ENCODE measurements at regions not wholly inside any gene's neighbourhood (a gene's known extent, or its start where the extent isn't known, plus 50 kb on each side); places are given as distances from the start of the nearest gene placed in this dataset.

DNA sequence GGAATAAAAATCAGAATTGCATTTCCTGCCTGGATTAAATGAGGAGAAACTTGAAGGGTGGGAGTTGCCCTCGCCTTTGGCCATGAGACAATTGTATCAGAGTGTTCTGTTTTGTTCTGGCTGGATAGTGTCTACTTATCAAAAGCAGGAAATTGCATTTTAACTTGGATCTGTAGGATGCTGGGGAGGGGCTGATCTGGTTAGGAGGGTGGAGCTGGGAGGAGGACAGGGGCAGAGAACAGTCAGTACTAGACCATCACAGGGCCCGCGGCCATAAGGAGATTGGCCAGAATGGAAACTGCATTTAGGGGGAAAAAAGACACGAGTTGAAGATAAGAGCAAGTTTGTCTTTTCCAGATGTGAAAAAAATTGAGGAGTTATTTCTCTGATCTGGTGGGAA is 199.1 kb upstream of the POU3F3 start:
- no peak for DNase-seq

DNA sequence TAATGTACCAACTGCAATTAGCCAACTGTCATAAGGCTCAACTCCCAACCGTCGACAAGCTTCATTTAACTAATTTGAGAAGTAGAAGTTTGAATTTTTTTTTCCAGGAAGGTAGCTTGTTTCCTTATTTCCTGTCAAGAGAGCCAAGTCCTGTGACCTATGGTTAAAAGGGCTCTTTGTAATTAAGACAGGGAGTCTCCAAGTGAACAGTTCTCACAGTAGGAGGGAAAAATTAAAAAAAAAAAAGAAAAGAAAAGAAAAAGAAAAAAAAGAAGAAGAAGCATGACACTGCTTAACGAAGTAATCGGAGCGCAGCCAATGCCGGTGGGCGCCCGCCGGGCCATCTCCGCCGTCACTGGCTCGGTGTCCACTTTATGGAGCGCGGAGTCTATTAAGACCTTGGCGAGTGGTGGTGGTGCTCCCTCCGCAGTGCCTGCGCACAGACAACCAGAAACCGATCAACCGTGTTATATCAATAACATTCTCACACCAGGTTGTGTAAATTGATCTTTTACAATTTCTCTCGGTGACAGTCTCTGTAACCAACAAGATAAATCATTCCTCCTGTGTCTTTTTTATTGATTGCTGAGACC is 197.2 kb upstream of the POU3F3 start:
- DNase-seq, result no peak

DNA sequence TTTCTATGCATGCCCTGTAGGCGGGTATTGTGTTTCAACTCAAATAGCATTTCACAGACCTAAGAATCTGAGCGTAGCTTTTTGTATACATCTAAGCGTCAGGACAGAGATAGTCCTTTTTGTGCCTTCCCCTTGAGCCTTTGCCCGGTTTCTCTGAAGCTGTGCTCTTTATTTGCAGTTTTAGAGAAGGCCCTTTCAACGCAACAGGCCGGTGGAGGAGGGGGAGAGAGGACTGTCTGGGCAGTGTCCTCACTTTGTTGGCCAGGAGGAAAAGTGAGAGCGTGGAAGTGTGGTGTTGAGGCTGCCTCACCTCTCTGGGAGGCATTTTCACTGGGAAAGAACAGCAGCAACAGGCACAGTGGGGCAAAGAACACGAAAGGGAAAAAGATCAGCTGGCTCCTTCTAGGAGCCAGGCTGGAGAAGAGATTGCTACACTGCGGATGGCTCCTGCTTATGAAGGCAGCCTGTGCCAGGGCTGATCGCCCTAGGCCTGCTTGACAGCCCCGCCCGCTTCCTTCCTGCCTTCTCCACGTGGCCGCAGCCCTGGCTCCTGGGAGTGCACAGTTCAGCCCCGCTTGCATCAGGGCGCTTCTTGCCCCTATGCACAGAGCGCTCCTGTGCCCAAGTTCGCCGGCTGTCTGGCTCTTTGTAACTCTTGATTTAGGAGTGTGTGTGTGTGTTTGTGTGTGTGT is 195.6 kb upstream of the POU3F3 start:
- DNase-seq, result no peak

DNA sequence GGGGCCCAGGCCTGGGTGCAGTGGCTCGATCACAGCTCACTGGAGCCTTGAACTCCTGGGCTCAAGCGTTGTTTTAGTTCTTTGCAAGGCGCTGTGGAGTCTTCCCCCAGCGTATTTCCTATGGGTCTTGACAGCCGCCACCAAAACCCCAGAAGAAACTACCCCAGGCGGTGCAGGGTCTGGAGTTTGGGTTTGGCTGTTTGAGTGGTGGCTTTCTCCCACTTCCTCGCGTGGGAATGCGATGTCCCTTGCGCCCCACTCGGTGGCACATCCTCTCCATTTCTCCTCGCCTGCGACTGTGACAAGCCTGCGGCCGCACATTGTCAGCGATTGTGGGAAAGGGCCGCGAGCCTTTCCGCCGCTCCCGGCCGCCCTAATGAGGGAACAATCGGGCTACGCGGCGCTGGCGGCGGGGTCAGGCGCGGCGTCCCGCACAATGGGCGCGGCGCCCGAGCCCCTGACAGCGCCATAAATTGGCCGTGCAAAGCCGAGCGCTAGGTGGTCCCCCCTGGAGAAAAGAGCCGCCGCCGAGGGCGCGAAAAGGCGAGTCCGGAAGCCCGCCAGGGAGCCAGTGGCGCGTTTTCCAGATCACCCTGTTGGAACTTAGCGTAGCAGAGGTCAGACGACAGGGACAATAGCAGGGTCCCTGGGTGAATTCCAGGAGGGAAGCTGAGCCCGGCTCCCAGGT is 194.9 kb upstream of the POU3F3 start:
- no peak for DNase-seq

DNA sequence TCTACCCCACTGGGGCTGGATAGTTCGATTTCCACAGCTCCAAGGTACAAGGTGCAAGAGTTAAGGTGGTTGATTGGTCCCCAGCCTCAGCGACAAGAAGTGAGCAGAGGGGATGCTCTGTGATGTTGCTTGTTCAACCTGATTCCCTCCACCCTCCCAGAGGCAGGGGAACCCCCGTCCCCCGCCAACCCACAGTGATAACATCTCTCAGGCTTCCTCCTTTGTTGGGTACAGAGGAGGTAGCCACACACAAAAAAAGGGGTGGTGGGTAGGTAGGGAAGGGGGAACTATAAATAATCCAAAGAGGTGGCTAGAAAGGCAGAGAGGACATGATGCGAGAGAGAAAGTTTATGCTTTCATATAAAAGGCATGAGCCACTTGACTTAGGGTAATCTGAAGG is 192.9 kb upstream of the POU3F3 start:
- no peak for DNase-seq

DNA sequence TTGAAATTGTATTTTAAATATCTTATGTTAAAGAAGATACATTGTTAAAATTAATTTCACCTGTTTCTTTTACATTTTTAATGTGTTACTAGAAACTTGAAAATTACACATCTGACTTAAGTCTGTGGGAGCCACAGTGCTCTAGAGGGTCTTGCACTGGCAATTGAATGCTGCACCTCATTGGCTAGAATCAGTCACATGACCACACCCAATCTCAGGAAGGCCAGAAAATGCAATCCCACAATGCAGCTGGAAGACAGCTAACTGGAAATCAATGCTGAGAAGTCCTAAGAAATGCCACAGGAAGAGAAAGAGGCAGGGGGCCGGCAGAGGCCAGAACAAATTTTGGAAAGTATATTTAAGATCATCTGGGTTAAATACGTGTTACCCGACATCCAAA is 189.2 kb upstream of the POU3F3 start:
- no peak for DNase-seq

DNA sequence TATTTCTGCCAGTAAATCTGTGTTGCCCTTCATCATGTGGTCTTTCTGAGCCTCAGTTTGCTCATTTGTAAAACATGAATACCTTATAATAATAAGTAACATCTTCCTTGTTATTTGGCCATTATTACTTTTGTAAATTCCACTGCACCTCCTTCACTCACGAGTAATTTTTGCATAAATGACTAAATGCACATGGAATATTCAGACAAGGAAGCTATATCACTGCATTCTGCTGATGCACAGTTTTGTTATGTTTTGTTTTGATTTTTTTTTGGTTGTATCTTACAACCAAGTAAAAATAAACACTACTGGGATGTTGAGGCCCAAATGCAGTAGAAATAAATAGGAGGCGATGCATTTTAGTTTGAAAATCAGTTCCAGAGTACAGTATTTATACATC is 185.3 kb upstream of the POU3F3 start:
- DNase-seq, result no peak

DNA sequence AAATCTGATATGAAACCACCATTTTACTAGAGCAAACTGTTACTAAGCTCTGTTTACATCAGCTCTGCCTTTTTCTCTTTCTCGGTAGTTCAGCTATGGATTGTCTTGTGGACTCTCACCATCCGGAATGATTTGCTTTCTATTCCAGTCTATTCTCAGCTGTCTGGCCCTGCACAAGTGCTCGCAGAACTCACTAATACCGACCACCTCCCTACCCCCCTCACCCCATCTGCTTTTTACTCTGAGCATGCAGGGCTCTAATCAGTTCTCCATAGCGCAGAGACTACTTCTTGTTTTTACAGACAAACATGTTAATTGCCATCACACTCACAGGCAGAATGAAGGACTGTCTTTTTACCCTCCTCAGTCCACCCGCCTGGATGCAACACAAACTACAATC is 180.7 kb upstream of the POU3F3 start:
- no peak for DNase-seq

DNA sequence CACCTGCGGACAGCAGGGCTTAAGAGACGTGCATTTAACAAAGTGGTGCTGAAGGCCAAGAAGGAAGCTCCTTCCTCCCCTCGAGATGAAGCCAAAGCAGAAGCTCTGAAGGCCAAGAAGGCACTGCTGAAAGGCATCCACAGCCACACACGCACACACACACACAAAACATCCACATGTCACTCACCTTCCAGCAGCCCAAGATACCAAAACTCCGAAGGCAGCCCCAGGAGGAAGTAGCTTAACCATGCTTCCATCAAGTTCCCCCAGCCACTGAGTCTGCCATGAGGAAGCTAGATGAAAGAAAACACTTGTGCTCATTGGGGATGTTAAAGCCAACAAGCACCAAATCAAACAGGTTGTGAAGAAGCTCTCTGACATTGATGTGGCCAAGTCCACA is 175.7 kb upstream of the POU3F3 start:
- no peak for DNase-seq

DNA sequence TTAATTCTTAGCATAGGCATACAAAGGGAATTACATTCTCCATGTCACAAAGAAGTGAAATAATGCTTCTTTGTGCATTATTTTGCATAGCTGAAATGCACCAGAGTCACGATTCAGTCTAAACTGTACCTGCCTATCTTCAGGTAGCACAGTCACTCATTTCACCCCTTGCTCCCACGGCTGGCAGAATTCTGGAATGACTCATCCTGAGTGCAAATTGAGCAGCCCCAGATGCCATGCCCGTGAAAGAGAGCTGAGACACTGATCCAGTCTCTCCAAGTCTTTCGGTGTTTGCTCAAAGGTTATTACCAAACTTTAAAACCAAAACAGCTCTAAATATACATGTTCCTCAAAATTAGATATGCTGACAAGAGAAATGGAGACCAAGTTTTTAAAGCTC is 168.3 kb upstream of the POU3F3 start:
- DNase-seq, result no peak

DNA sequence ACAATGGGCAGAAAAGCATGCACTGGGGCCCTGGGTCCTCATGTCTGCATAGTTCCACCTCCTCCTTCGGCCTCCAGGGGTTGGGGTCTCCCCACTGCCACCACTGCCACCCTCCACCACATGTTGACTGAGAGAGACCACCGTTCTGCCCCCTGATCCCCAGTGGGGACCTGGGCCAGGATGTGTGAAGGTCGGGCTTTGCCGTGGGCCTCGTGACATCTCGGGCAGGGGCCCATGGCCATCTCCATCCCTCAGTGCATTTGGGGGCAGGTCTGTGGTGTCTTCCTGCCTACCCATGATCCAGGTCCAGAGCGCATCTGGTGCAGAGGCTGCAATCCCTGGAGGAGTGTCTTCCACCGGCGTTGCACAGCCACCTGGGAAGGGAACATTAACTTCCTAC is 166.8 kb upstream of the POU3F3 start:
- DNase-seq, result no peak

DNA sequence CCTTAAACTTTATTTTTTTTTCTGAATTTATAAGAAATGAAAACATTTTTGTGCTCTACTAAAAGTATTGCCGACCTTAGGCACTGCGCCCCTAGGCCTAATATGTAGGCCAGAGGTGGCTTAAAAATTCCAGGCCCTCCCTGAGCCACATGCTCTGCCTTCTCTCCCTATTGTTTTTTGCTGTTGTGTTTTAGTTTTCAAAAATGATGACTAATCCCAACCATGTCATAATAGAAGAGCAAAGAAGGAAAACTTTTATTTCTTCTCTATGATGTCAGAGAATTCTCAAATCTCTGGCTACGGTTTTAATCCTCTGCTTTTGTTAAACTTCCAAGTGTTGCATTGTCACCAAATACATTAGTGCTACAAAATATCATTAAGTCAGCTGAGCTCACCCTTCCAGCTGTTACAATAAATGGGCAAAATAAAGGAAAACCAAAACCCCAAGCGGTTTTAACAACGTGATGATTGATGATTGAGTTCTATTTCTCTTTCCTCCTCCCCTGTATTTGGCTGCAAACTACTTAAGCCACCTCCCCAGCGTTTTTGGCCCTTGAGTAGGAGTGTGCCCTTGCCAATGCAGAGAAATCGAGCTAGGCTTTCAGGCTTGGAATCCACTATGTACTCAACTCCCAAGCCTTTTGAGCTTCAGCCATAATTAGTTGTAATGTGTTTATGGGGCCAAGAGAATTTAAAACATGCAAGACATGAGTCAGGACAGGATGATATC is 163.5 kb upstream of the POU3F3 start:
- DNase-seq, result no peak

DNA sequence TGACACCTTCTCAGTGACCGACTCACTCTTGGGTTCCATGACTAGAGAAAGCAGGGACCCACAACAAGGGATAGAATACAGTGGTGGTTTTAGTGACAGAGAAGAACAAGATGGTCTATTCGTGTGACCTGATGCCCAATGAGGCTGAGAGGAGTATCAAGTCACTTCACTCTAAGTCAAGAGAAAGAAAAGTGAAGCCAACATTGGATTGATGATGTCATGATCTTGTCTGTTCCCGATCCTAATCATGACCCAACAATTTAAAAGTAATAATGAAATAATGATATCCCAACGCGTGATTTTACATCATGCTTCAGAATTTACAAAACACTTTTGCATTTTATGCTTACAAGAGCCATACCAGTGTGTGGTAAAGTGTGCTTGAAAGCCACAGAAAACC is 155.6 kb upstream of the POU3F3 start:
- no peak for DNase-seq

DNA sequence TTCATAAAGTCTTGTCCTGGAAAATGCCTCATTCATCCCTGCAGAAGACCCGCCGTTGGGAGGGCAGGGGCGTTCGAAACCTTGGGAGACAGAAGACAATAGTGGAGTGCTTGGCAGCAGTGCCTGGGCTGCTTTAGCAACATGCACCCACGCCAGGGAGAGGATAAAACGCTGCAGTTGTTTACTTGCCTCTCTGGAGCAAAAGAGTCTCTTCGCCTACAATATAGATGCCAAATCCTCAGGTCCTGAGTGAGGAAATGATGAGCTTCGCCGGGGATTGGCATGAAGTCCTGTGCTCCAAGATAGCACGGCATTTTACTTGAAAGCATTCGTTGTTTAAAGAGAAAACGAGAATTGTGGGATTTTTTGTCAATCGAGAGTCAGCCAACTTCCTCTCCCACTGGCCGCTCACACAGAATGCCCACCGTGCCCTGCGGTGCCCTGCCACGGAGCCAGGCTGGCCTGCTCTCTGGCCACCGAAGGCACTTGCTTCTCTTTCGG is 152.5 kb upstream of the POU3F3 start:
- DNase-seq, result no peak

DNA sequence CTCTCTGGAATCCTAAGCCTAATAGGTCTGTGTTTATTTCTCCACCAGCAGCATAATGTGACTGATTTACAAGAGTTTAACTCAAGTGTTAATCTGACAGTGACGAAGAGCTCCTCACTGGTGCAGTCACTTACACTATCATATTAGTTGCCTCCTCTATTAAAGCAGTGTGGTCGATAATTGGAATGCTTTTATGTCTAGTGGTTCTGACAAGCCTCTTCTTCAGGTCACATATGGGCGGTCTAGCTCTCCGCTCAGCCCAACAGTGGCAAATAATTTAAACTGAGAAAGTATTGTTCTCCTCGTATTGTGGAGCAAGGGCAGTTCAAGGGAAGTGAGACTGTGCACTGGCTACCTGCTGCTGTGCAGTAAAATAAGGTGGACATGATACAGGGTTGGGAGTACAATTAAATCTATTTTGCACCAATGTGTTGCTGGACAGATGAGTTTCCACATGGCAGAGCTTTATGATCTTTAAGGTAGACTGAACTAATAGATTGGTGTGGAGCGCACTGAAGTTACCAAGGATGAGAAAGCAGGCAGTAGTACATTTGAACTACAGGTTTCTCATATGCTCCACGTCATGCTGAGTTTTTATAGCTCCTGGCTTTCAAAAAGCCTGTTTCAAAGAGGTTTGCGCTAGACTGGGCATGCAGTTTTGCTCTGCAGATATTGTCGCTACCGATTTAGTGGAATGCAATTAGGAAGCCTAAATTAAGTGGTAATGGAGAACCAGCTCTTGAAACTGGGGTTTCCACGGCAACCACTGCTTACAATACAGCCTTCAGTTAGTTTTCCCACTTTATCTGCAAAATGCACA is 151.7 kb upstream of the POU3F3 start:
- DNase-seq, result no peak

DNA sequence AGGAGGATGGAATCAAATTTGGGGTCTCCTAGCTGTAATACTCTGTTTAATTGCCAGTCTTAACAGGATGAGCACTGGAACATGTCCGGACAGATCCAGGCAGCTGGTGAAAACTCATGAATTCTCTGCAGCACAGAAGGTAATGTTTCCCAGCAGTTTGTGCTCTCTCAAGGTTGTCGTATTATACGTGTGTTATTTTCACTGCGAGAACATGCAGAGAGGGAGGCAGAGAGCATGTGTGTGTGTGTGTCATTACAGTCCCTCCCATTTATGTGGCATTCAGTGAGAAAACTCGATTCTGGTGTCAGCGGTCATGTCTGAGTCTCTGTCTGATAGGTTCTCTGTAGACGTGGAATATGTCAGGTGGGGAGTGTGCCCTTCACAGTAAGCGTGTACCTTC is 150.2 kb upstream of the POU3F3 start:
- DNase-seq, result no peak

DNA sequence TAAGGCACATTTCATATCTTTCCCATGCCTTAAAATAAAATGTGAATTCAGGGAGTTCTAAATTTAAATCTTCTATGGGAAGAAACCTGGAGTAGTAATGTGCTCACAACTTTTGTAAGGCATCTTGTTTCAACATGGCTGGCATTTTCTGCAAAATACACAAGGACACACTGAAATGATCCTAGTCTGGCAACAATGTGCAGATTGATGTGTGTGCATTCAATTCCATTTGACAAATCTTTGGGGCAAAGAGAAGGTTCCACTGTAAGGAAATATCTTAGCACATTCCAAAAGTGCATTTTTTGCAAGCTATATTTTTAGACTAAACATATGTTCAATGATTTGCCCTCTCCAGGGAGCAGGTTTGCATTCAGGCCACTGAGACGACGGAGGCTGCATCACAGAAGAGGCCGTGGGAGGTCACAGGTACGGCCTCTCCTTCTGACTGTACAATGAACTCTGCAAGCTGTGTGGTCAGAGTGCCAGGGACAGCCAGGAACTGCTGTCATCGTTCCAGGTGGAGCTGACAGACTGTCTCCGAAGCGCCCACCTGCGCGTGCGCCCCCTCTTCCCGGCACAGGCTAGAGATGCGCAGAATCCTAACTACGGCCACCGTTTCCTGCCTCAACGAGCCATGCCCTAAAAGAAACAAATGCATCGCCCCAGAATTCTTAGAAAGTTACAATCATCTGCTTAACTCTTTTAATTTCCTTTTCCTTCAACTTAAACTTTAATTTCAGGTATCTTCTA is 149.2 kb upstream of the POU3F3 start:
- DNase-seq, result no peak

DNA sequence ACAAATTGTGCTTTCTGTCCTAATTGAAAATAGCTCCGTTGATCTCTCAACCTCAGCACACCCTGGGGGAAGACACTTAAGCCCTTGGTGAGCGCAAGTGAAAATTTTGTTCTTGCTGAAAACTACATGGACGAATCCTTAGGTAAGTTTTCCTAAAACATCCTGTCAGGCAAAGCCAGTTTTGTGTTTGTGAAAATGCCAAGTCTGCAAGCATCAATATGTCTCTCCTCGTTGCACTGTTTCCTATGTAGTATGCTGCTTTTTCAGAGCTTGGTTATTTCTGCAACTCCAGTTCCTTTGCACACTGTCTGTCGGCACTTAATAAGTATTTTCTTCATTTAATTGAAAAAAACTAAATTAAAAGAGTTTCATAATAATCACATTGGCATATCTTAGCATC is 146.9 kb upstream of the POU3F3 start:
- no peak for DNase-seq

DNA sequence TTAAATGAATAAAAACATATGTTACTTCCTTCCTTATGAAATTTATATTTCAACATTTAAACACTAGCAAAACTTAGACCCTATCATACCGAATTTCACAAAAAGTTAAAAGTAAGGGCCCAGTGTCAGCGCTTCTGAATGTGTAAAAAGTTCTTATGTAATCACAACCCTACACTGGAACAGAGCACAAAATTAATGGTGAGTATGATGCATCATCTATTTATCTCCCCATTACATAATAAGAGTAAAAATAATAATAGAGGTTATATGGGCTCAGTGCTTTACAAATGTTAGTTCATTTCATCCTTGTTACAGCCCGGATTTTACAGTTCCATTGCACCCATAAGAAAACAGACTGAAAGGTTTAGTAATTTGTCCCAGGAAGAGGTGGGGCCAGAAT is 144.9 kb upstream of the POU3F3 start:
- no peak for DNase-seq

DNA sequence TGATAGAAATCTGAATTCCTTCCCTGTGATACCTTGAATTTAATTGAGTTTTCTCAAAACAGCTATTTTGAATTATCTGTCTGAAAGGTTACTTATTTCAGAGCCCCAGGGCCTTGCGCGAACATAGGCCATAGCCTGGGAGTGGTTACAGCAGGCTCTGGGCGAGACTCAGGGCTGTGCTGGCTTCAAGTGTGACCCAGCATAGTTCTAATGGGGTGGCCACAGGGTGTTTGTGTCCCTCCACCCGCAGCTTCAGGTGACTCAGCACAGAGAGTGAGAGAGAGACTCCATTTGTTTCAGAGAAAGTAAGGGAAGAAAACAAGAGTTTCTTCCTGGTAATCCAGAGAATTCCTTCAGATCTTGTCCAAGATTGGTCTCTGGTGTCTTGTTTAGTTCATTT is 137.9 kb upstream of the POU3F3 start:
- DNase-seq, result no peak

DNA sequence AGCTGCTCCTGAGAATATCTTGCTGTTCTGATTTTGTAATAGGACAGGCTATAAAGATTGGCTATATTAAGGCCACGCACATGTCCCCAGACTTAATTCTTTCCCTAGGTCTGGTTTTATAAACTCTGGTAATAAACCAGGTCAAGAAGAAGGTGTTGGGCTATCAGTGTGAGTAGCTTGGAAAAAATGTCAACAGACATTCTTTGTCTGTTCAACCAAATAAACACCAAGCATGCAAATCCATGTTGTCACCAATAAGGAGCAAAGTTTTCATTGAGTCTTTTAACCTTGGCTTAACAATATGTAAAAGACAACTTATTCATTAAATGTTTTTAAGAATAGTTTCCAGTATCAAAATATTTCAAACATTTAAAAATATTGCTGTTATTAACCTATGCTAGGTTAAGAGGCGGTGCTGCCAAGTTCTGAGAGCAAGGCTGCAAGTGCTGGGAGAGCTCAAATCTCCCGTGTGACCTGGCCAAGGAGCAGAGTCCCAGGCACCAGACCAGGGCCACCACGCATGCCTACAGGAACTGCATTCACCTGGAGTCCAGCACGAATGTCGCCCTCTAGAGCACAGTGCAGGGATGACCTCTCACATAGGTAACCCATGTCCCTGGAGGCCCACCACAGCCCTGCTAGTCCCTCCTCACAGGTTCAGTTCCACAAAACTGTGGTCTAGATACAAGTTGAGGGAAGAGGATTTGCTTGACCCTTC is 120.5 kb upstream of the POU3F3 start:
- peak; percentile 2 to 16 for DNase-seq
